Stimulated activated CD4-positive, alpha-beta T cell treated with anti-CD3 and anti-CD28 coated beads, Interleukin-15, amount 100 ng/mL, for 1 hour (primary cell): ENCODE measurements at regions not wholly inside any gene's neighbourhood (a gene's known extent, or its start where the extent isn't known, plus 50 kb on each side); places are given as distances from the start of the nearest gene placed in this dataset.

Experiments used
- DNase-seq, 2 donors: peaks; one replicate each; pipeline ENCODE4 v3.0.0-alpha.2; 2020; ENCODE audit warnings: low read depth in 1 of 2, low spot score in 1 of 2

GRCh38 chr15:25051399-25052154 is 96.8 kb downstream of the SNRPN start:
- no peak for DNase-seq

- no peak for DNase-seq
Observed at GRCh38 chr15:25052191-25052999, 97.6 kb downstream of the SNRPN start.

GRCh38 chr15:25053000-25053815 is 98.4 kb downstream of the SNRPN start:
- no peak for DNase-seq

- DNase-seq, result no peak
Observed at GRCh38 chr15:25054329-25054728, 99.5 kb downstream of the SNRPN start.

DNA sequence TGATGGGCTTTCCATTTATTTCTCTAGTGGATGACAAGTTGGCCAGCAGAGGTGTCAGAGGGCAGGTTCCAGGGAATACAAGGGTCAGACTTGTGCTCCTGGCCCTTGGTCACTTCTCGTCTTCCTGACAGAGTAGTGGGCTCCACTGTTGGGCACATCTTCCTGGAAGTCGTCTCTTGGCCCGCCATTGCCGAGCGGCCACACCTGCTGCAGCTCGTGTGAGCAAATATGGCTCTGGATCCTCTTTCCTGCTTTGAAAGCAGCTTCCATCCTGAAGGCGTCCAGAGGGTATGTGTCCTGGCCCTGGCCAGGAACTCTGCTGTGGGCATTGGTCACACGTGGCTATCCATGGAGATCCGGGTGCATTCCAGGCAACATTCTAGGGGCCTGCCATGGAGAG is 100.2 kb downstream of the SNRPN start:
- no peak for DNase-seq

DNA sequence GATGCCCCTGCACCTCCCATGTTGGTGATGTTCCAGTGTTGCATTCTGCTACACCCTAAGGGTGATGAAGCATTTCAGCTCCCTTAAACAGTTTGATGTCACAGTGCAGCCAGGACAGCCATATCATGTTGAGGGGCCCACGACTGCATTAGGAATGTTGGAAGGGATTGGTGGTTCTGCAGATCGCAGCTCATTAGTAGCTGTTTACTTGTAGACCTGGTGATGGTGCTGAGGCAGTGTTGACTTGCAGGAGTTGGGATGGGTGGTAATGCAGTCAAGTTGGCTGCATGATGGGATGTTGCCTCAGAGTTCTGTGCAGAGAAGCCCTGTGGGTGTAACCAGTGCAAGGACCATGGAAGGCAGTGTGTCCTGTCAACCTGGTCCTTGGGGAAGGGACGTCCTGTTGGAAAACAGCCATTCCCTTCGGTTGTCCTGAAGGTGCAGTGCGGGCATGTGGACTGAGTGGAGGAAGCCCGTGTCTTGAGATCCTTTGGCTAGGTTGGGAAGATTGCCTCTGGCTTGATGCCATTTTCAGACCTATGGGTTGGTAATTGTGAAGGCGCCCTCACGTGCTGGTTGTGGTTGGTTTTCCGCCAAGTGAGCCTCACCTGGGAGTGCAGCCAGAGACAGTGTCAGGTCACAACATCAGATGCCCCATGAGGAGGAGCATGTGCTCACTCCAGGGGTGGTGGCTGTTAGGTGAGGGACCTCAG is 100.7 kb downstream of the SNRPN start:
- no peak for DNase-seq

GRCh38 chr15:25056484-25057425 is 102.0 kb downstream of the SNRPN start:
- no peak for DNase-seq

DNA sequence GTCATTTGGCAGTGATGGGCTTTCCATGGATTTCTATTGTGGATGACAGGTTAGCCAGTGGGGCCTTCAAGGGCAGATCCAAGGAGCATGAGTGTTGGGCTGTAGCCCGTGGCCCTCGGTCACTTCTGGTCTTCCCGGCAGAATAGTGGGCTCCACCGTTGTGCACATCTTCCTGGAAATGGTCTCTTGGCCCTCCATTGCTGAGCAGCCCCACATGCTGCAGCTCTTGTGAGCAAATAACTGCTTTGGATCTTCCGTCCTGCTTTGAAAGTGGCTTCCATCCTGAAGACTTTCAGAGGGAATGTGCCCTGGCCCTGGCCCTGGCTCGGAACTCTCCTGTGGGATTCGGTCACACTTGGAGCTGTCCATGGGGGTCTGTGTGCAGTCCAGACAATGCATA is 102.8 kb downstream of the SNRPN start:
- no peak for DNase-seq

- no peak for DNase-seq
Observed at GRCh38 chr15:25058080-25058785, 103.4 kb downstream of the SNRPN start.

- no peak for DNase-seq
Observed at GRCh38 chr15:25059698-25060471, 105.1 kb downstream of the SNRPN start.

DNA sequence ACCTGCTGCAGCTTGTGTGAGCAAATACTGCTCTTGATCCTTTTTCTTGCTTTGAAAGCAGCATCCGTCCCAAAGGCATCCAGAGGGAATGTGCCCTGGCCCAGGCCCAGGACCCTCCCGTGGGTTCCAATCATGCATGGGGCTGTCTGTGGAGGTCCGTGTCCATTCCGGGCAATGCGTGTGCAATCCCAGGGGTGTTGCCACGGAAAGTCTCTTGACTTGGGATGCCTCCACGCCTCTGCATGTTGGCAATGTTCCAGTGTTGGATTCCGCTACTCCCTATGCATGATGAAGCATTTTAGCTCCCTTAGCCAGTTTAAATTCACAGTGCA is 105.7 kb downstream of the SNRPN start:
- no peak for DNase-seq

GRCh38 chr15:25060996-25061620 is 106.3 kb downstream of the SNRPN start:
- no peak for DNase-seq

DNA sequence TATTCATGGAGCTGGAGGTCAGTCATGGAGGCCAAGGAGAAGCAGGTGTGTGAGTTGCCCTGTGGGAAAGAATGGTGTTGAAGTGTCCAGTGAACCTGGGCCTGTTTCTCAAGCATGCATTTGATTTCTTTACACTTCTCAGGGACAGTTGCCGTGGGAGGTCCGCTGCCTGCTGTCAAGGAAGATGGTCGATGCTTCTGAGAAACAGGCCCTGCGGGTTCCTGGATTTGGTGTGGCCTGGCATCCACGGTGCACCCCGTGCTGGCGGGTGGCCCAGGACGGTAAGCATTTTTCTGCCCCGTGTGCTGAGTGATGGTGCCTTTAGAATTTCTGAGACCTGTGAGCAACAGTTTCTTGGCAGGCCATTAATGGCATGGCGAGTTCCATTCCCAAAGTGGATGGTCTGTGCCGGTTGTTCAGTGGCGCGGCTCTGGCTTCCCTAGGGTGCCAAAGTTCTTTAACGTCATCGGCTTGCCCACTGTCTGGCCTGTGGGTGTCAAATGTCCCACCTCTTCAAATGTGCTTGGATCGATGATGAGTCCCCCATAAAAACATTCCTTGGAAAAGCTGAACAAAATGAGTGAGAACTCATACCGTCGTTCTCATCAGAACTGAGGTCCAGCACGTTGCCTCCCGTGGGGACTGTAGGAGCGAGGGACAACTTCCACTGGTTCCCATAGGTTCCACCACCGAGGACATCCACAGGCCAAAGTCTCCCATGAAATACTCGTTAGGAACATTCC is 107.2 kb downstream of the SNRPN start:
- no peak for DNase-seq

- no peak for DNase-seq
Observed at GRCh38 chr15:25062551-25063430, 108.0 kb downstream of the SNRPN start.

- no peak for DNase-seq
Observed at GRCh38 chr15:25065286-25065685, 110.5 kb downstream of the SNRPN start.

DNA sequence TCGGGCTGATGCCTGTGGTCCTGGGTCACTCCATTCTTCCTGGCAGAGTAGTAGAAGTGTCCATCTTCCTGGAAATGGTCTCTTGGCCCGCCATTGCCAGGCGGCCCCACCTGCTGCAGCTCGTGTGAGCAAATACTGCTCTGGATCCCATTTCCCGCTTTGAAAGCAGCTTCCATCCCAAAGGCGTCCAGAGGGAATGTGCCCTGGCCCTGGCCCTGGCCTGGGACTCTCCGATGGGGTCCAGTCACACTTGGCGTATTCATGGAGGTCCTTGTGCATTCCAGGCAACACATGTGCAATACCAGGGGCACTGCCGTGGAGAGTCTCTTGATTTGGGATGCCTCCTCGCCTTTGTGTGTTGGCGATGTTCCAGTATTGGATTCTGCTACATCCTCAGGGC is 111.1 kb downstream of the SNRPN start:
- DNase-seq, result no peak

- DNase-seq, result no peak
Observed at GRCh38 chr15:25066708-25067107, 111.9 kb downstream of the SNRPN start.
